ENCODE measurements at regions not wholly inside any gene's neighbourhood (a gene's known extent, or its start where the extent isn't known, plus 50 kb on each side); places are given as distances from the start of the nearest gene placed in this dataset.
"Not testable (repeated sequence)": the region's sequence is repeated elsewhere in the genome, so short reads cannot be mapped to it uniquely, and the experiment has no call there.

- not testable (repeated sequence) for DNase-seq (ENCODE audit: low spot score)
Observed at GRCh38 chr13:52324831-52325230, 81.1 kb downstream of the THSD1 start.

- no peak for DNase-seq (ENCODE audit: low spot score)
Observed at GRCh38 chr13:52319876-52320275, 86.1 kb downstream of the THSD1 start.

- not testable (repeated sequence) for DNase-seq (ENCODE audit: low spot score)
Observed at GRCh38 chr13:52309833-52310232, 96.1 kb downstream of the THSD1 start.

GRCh38 chr13:52306336-52306735, 99.6 kb downstream of the THSD1 start:
- not testable (repeated sequence) for DNase-seq (ENCODE audit: low spot score)

GRCh38 chr13:52303098-52303497, 102.9 kb downstream of the THSD1 start:
- DNase-seq (ENCODE audit: low spot score), result not testable (repeated sequence)

GRCh38 chr13:52302688-52303087, 103.3 kb downstream of the THSD1 start:
- DNase-seq (ENCODE audit: low spot score), result not testable (repeated sequence)

- not testable (repeated sequence) for DNase-seq (ENCODE audit: low spot score)
Observed at GRCh38 chr13:52301810-52302400, 104.1 kb downstream of the THSD1 start.

- not testable (repeated sequence) for DNase-seq (ENCODE audit: low spot score)
Observed at GRCh38 chr13:52298079-52298661, 107.8 kb downstream of the THSD1 start.

GRCh38 chr13:52288891-52289290, 117.1 kb downstream of the THSD1 start:
- not testable (repeated sequence) for DNase-seq (ENCODE audit: low spot score)

GRCh38 chr13:52281387-52281786, 122.0 kb upstream of the NEK3 start:
- not testable (repeated sequence) for DNase-seq (ENCODE audit: low spot score)

- DNase-seq (ENCODE audit: low spot score), result not testable (repeated sequence)
Observed at GRCh38 chr13:52279408-52279807, 120.0 kb upstream of the NEK3 start.

GRCh38 chr13:52254299-52254698, 94.9 kb upstream of the NEK3 start:
- DNase-seq (ENCODE audit: low spot score), result not testable (repeated sequence)

GRCh38 chr13:52240752-52241151, 81.4 kb upstream of the NEK3 start:
- not testable (repeated sequence) for DNase-seq (ENCODE audit: low spot score)

- peak; percentile 55 for DNase-seq (ENCODE audit: low spot score)
Observed at GRCh38 chr13:52235900-52236595, 76.7 kb upstream of the NEK3 start.

GRCh38 chr13:52234928-52235327, 75.5 kb upstream of the NEK3 start:
- DNase-seq (ENCODE audit: low spot score), result not testable (repeated sequence)

- DNase-seq (ENCODE audit: low spot score), result not testable (repeated sequence)
Observed at GRCh38 chr13:52223063-52223462, 63.7 kb upstream of the NEK3 start.

- not testable (repeated sequence) for DNase-seq (ENCODE audit: low spot score)
Observed at GRCh38 chr13:52213920-52214319, 54.5 kb upstream of the NEK3 start.

GRCh38 chr13:52212886-52213285, 53.5 kb upstream of the NEK3 start:
- DNase-seq (ENCODE audit: low spot score), result not testable (repeated sequence)

- DNase-seq (ENCODE audit: low spot score), result not testable (repeated sequence)
Observed at GRCh38 chr13:52211416-52211776, 52.0 kb upstream of the NEK3 start.

GRCh38 chr13:52210564-52211415, 51.4 kb upstream of the NEK3 start:
- not testable (repeated sequence) for DNase-seq (ENCODE audit: low spot score)
